RWPE2 (cell line): ENCODE measurements at regions not wholly inside any gene's neighbourhood (a gene's known extent, or its start where the extent isn't known, plus 50 kb on each side); places are given as distances from the start of the nearest gene placed in this dataset.
"Not testable (repeated sequence)": the region's sequence is repeated elsewhere in the genome, so short reads cannot be mapped to it uniquely, and the experiment has no call there.

ENCODE experiments used
- ATAC-seq: fragments of 200-7000 bp; cut with Tn5 transposase; 3 replicates; pipeline ENCODE4 v1.9.1; 2021; ENCODE audit warnings: low read depth
- DNase-seq: peaks from one replicate; pipeline ENCODE4 v3.0.0-alpha.2; 2020; ENCODE audit warnings: low spot score
- H3K27ac ChIP-seq: fragments of 450-650 bp; 2 replicates; pipeline ENCODE4 v1.5.1; 2017; ENCODE audit warnings: mild to moderate bottlenecking; ENCODE audit not compliant: poor library complexity, severe bottlenecking
- H3K27me3 ChIP-seq: fragments of 250-450 bp; sonication (Bioruptor Pico); 2 replicates; pipeline ENCODE4 v1.5.1; 2021; ENCODE audit warnings: mild to moderate bottlenecking, moderate library complexity; ENCODE audit not compliant: insufficient read depth, poor library complexity, severe bottlenecking
- H3K36me3 ChIP-seq: fragments of 250-450 bp; sonication (Bioruptor Pico); 2 replicates; pipeline ENCODE4 v1.5.1; 2020; ENCODE audit warnings: low read depth, mild to moderate bottlenecking, moderate library complexity
- H3K4me1 ChIP-seq: fragments of 250-450 bp; sonication (Bioruptor Pico); 2 replicates; pipeline ENCODE4 v1.5.1; 2021; ENCODE audit warnings: mild to moderate bottlenecking, moderate library complexity; ENCODE audit not compliant: insufficient read depth, poor library complexity, severe bottlenecking
- H3K4me3 ChIP-seq: fragments of 250-450 bp; sonication (Bioruptor Pico); 2 replicates; pipeline ENCODE4 v1.5.1; 2021; ENCODE audit warnings: mild to moderate bottlenecking, moderate library complexity; ENCODE audit not compliant: severe bottlenecking
- H3K9me3 ChIP-seq: fragments of 250-450 bp; sonication (Bioruptor Pico); 2 replicates; pipeline ENCODE4 v1.5.1; 2021; ENCODE audit warnings: mild to moderate bottlenecking, moderate library complexity; ENCODE audit not compliant: severe bottlenecking
- TF ChIP-seq, protein P1 (sequence below): fragments of 450-650 bp; IDR thresholded peaks from one replicate; pipeline ENCODE4 v1.5.1; 2017; ENCODE audit warnings: mild to moderate bottlenecking, moderate library complexity; ENCODE audit not compliant: poor library complexity, severe bottlenecking

DNA sequence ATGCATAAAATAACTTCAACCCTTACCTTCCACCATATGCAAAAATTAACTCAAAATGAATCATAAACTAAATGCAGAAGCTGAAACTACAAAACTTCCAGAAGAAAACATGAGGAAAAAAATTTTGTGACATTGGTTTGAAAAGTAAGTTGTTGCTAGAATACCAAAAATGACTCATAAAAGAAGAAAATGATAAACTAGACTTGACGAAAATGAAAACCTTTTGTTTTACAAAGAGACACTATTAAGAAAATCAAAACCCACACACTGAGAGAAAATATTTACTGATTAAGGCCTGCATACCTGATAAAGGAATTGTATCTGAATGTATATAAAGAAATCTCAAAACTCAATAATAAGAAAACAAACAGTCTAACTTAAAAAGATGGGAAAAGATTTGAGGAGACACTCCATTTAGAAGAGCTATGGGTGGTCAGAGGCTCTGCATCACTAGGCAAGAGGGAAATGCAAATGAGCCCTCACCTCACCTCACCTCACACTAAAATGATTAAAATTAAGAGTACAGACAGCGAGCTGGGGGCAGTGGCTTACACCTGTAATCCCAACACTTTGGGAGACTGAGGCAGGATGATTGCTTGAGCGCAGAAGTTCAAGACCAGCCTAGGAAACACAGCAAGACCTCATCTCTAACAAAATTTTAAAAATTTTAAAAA is 97.6 kb upstream of the CST7 start:
- H3K4me1 ChIP-seq, result no peaks in the 10 kb centered on the region
- no peak overlapping the region for H3K27ac ChIP-seq
- H3K9me3 ChIP-seq, result no peaks in the 10 kb centered on the region
- ATAC-seq (no peak), DNase-seq (no peak)
- TF ChIP-seq, protein P1, sequence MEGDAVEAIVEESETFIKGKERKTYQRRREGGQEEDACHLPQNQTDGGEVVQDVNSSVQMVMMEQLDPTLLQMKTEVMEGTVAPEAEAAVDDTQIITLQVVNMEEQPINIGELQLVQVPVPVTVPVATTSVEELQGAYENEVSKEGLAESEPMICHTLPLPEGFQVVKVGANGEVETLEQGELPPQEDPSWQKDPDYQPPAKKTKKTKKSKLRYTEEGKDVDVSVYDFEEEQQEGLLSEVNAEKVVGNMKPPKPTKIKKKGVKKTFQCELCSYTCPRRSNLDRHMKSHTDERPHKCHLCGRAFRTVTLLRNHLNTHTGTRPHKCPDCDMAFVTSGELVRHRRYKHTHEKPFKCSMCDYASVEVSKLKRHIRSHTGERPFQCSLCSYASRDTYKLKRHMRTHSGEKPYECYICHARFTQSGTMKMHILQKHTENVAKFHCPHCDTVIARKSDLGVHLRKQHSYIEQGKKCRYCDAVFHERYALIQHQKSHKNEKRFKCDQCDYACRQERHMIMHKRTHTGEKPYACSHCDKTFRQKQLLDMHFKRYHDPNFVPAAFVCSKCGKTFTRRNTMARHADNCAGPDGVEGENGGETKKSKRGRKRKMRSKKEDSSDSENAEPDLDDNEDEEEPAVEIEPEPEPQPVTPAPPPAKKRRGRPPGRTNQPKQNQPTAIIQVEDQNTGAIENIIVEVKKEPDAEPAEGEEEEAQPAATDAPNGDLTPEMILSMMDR, result no peak
- H3K36me3 ChIP-seq, result no peaks in the 10 kb centered on the region
- peaks cover 7% of the 10 kb centered on the region for H3K27me3 ChIP-seq
- H3K4me3 ChIP-seq, result no peak overlapping the region

DNA sequence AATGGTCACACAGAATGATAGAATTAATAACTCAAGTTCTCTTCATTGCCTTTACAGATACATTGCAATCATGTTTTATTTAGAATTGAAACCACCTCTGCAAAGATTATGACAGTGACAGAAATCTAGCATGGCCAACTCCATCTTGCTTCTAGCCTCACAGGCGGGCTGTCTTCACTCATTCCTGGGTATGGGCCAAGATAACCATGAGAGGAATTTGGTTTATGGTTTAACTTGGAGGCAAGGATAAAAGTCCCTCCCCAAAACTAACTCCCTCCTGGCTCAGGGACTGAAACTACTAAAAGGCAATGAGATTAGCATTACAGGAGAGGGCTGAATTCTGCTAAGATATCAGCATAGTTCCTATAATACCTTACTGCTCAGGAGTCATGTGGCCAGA is 95.2 kb upstream of the CST7 start:
- DNase-seq (no peak), ATAC-seq (no peak)
- Histone ChIP-seq H3K9me3 (no peaks in the 10 kb centered on the region), H3K36me3 (no peaks in the 10 kb centered on the region), H3K27me3 (no peaks in the 10 kb centered on the region), H3K4me1 (no peaks in the 10 kb centered on the region), H3K4me3 (no peak overlapping the region), H3K27ac (no peak overlapping the region)
- TF ChIP-seq, protein P1, result no peak

DNA sequence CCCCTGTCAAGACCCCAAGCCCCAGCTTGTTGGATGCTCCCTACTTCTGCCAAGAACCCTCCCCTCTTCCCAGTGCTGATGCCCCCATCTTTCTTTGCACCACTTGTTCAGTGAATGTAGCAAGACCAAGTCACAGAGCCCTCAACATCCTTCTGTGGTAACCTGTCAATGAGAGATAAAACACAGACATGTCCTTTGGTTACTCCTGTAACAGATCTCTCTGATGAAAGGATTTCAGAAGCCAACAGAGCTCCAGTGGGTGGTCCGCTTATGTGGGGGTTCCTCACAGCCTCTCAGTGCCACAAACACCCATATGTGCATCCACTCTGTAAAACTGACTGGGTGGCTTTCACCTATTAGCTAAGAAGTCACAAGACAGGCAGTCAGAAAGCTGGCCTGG is 93.2 kb upstream of the CST7 start:
- no peaks in the 10 kb centered on the region for H3K27me3 ChIP-seq
- no peaks in the 10 kb centered on the region for H3K9me3 ChIP-seq
- DNase-seq, result no peak
- no peak for ATAC-seq
- H3K4me1 ChIP-seq, result no peaks in the 10 kb centered on the region
- H3K36me3 ChIP-seq, result no peaks in the 10 kb centered on the region
- no peak overlapping the region for H3K4me3 ChIP-seq
- TF ChIP-seq, protein P1, result no peak
- no peak overlapping the region for H3K27ac ChIP-seq

DNA sequence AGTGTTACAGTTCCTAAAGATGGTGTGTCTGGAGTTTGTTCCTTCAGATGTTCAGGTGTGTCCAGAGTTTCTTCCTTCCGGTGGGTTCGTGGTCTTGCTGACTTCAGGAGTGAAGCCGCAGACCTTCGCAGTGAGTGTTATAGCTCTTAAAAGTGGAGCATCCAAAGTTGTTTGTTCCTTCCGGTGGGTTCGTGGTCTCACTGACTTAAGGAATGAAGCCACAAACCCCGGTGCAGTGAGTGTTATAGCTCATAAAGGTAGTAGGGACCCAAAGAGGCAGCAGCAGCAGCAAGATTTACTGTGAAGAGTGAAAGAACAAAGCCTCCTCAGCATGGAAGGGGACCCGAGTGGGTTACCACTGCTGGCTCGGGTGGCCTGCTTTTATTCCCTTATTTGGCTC is 90.6 kb upstream of the CST7 start:
- not testable (repeated sequence) for H3K27ac ChIP-seq, H3K27me3 ChIP-seq, ATAC-seq, H3K36me3 ChIP-seq, DNase-seq, H3K4me3 ChIP-seq, H3K9me3 ChIP-seq, H3K4me1 ChIP-seq

DNA sequence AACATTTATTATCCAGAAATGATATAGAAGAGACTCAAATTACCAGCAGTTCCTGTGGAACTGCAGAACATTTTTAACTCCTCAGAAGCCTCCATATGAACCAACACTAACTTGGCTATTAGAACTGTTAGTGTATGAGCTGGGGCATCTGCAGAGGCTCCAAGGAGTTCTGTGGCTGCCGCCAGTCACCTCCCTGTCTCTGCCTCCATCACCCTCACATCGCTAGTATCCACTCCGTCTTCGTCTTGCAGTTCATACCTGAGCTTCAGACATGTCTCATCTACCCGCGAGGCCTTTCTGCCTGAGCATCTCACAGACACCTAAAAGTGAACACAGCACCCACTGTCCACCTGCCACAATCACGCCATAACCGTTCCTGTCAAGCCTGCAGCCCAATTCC is 89.5 kb upstream of the CST7 start:
- no peak for DNase-seq

More for the DNA sequence above, 89.5 kb upstream of the CST7 start:
- ATAC-seq, result no peak
- TF ChIP-seq, protein P1, result no peak
- Histone ChIP-seq H3K4me3 (no peak overlapping the region), H3K36me3 (no peaks in the 10 kb centered on the region), H3K27ac (no peak overlapping the region), H3K4me1 (no peaks in the 10 kb centered on the region), H3K9me3 (no peaks in the 10 kb centered on the region), H3K27me3 (no peaks in the 10 kb centered on the region)
